Body of pancreas (tissue), 4 donors: ENCODE measurements at regions not wholly inside any gene's neighbourhood (a gene's known extent, or its start where the extent isn't known, plus 50 kb on each side); places are given as distances from the start of the nearest gene placed in this dataset.
"Not testable (repeated sequence)": the region's sequence is repeated elsewhere in the genome, so short reads cannot be mapped to it uniquely, and the experiment has no call there.

Experiments
- CTCF ChIP-seq, 7 experiments: fragments of 450-650 bp in 4 of 7; fragments of 200-600 bp in 3 of 7; sonication (generic) in 3 of 7; IDR thresholded peaks; one replicate each; pipeline ENCODE4 v1.5.1; 2016 to 2019; ENCODE audit warnings: antibody characterized with exemption in 7 of 7
- POLR2A ChIP-seq, 3 donors: fragments of 450-650 bp; IDR thresholded peaks; one replicate each; pipeline ENCODE4 v1.6.1; 2016; ENCODE audit warnings: antibody characterized with exemption in 3 of 3, mild to moderate bottlenecking in 2 of 3

DNA sequence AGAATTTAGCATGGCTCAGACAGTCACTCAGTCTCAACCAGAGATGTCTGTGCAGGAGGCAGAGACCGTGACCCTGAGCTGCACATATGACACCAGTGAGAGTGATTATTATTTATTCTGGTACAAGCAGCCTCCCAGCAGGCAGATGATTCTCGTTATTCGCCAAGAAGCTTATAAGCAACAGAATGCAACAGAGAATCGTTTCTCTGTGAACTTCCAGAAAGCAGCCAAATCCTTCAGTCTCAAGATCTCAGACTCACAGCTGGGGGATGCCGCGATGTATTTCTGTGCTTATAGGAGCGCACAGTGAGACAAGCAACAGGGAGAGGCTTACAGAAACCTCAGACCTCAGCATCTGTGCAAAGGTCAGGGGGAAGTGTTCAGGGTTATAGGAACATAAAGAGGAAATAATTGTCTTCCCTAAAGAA, 307.6 kb downstream of the DAD1 start:
- not testable (repeated sequence) for TF ChIP-seq CTCF, POLR2A (IDR thresholded peaks at IDR 0.05)
